ENCODE measurements at regions not wholly inside any gene's neighbourhood (a gene's known extent, or its start where the extent isn't known, plus 50 kb on each side); places are given as distances from the start of the nearest gene placed in this dataset.

DNA sequence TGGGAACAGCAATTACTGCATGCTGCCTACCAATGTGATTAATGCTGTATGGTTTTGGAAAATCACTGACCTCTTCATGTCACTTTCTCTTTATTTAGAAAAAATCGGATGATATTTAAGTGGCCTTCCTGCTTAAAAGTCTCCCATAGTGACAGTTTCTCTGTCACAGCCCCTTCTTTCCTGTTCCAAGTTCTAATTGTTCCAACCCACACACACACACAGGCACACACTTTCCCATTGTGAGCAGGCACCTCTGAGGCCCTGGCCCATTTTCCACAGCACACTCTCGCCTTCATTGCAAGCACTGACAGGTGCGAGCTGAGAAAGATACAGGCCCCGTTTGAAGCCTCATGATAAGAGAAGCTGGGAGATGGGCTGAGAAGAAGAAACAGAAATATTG is 505.9 kb downstream of the HS3ST4 start:
- Histone ChIP-seq H3K27ac (no peak overlapping the region), H3K27me3 (no peaks in the 10 kb centered on the region), H3K4me3 (no peak overlapping the region), H3K36me3 (no peaks in the 10 kb centered on the region), H3K9me3 (no peaks in the 10 kb centered on the region), H3K4me1 (no peaks in the 10 kb centered on the region)
- WGBS, 2 donors: 40 to 48% methylated on average over 4 of the region's 4 CpGs
- ATAC-seq (ENCODE audit: low FRiP score in 2 of 2) (no peak), DNase-seq (no peak)
- no peak for TF ChIP-seq EP300 (IDR thresholded peaks at IDR 0.05)
- no peak for TF ChIP-seq POLR2A (IDR thresholded peaks at IDR 0.05)
- TF ChIP-seq POLR2AphosphoS5 (IDR thresholded peaks at IDR 0.05): no peak
- TF ChIP-seq, protein P1, sequence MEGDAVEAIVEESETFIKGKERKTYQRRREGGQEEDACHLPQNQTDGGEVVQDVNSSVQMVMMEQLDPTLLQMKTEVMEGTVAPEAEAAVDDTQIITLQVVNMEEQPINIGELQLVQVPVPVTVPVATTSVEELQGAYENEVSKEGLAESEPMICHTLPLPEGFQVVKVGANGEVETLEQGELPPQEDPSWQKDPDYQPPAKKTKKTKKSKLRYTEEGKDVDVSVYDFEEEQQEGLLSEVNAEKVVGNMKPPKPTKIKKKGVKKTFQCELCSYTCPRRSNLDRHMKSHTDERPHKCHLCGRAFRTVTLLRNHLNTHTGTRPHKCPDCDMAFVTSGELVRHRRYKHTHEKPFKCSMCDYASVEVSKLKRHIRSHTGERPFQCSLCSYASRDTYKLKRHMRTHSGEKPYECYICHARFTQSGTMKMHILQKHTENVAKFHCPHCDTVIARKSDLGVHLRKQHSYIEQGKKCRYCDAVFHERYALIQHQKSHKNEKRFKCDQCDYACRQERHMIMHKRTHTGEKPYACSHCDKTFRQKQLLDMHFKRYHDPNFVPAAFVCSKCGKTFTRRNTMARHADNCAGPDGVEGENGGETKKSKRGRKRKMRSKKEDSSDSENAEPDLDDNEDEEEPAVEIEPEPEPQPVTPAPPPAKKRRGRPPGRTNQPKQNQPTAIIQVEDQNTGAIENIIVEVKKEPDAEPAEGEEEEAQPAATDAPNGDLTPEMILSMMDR (IDR thresholded peaks at IDR 0.05): no peak

DNA sequence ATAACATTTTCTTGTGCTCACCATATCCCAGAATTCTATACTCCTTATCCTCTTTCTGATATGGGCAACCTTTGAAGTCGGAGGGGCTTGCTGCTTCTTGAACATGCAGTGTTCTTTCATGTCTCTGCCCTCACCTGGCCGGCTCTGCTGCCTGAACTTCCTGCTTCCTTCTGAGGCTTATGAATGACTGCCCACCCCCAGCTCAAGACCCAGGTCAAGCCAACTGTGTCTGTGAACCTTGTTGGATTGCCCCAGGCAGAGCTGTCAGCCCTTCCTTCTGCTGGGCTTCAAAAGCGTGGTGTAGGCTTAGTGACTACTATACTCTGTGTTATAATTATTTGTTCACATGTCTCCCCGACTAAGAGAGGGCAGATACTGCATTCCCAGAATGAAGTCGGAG is 506.5 kb downstream of the HS3ST4 start:
- DNase-seq: no peak
- Histone ChIP-seq H3K9me3 (no peaks in the 10 kb centered on the region), H3K4me3 (no peak overlapping the region), H3K4me1 (no peaks in the 10 kb centered on the region), H3K27me3 (no peaks in the 10 kb centered on the region), H3K27ac (no peak overlapping the region), H3K36me3 (no peaks in the 10 kb centered on the region)
- no peak for ATAC-seq (ENCODE audit: low FRiP score in 2 of 2)
- TF ChIP-seq, protein P1 (IDR thresholded peaks at IDR 0.05): no peak
- TF ChIP-seq POLR2A (IDR thresholded peaks at IDR 0.05) (no peak), EP300 (IDR thresholded peaks at IDR 0.05) (no peak), POLR2AphosphoS5 (IDR thresholded peaks at IDR 0.05) (no peak)
- WGBS, 2 donors: 42 to 43% methylated on average over 5 of the region's 5 CpGs

DNA sequence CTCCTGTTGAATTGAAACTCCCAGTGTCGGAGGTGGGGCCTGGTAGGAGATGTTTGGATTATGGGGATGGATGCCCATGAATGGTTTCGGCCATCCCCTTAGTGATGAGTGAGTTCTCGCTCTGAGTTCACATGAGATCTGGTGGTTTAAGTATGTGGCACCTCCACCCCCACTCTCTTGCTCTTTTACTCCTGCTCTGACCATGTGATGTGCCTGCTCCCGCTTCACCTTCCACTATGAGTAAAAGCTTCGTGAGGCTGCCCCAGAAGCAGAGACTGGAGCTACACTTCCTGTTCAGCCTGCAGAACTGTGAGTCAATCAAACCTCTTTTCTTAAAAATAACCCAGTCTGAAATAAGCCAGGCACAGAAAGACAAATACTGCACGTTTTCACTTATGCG is 512.4 kb downstream of the HS3ST4 start:
- ATAC-seq (ENCODE audit: low FRiP score in 2 of 2) (no peak), DNase-seq (no peak)
- TF ChIP-seq, protein P1 (IDR thresholded peaks at IDR 0.05): no peak
- TF ChIP-seq POLR2AphosphoS5 (IDR thresholded peaks at IDR 0.05) (no peak), POLR2A (IDR thresholded peaks at IDR 0.05) (no peak), EP300 (IDR thresholded peaks at IDR 0.05) (no peak)
- H3K27me3 ChIP-seq: no peaks in the 10 kb centered on the region
- peaks cover 0 to 8% (median 0%) of the 10 kb centered on the region in 4 donors for H3K9me3 ChIP-seq
- H3K4me1 ChIP-seq: no peaks in the 10 kb centered on the region
- H3K4me3 ChIP-seq: no peak overlapping the region
- 74 to 81% methylated on average over 7 of the region's 7 CpGs for WGBS, 2 donors
- H3K27ac ChIP-seq: no peak overlapping the region
- no peaks in the 10 kb centered on the region for H3K36me3 ChIP-seq

DNA sequence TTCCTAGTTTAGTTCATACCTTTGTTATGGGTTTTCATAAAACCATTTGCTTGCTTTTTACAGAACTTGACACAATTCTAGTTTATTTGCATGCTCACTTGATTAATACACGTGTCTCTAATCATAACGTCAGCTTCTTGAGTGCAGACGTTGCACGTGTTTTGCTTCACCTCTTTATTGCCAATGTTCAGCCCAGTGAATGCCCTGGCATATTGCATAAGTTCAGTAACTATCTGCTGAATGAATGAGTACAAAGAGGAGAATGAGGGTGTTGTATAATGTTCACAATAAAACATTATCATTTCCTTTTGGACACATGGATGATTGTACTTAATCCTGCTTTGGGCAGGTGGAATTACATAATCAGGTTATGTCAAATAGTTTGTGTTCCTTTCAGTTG is 519.8 kb downstream of the HS3ST4 start:
- ATAC-seq (ENCODE audit: low FRiP score in 2 of 2) (no peak), DNase-seq (no peak)
- Histone ChIP-seq H3K27me3 (no peaks in the 10 kb centered on the region), H3K9me3 (peaks cover 0 to 7% (median 0%) of the 10 kb centered on the region in 4 donors), H3K4me3 (no peak overlapping the region), H3K36me3 (no peaks in the 10 kb centered on the region), H3K4me1 (no peaks in the 10 kb centered on the region), H3K27ac (no peak overlapping the region)
- TF ChIP-seq POLR2A (IDR thresholded peaks at IDR 0.05): no peak
- TF ChIP-seq, protein P1 (IDR thresholded peaks at IDR 0.05): no peak
- 60 to 63% methylated on average over 4 of the region's 4 CpGs for WGBS, 2 donors

DNA sequence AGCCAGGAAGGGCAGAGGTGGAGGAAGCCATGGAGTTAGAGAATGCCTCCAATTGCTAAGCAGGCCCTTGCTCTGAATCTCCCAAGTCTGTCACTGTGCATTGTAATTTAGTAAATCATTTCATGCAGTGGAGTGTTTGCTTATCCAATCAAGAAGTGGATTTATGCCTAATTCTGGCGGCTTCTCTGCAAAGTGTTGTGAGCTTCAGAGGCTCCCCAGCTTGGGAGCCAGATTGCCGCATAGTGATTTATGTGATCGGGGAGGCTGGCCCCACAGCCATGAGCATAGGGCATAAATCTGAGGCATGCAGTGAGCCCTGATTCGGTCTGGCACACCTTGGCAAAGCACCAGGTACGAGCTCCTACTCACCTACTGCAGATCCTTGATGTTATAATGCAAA is 520.8 kb downstream of the HS3ST4 start:
- DNase-seq (no peak), ATAC-seq (ENCODE audit: low FRiP score in 2 of 2) (no peak)
- Histone ChIP-seq H3K4me1 (no peaks in the 10 kb centered on the region), H3K27ac (no peak overlapping the region), H3K27me3 (no peaks in the 10 kb centered on the region), H3K4me3 (no peak overlapping the region), H3K36me3 (no peaks in the 10 kb centered on the region), H3K9me3 (peaks cover 0 to 3% (median 0%) of the 10 kb centered on the region in 4 donors)
- TF ChIP-seq POLR2AphosphoS5 (IDR thresholded peaks at IDR 0.05) (no peak), EP300 (IDR thresholded peaks at IDR 0.05) (no peak), POLR2A (IDR thresholded peaks at IDR 0.05) (no peak)
- TF ChIP-seq, protein P1 (IDR thresholded peaks at IDR 0.05): no peak
- WGBS, 2 donors: 60 to 71% methylated on average over 1 to 3 of the region's 5 CpGs

Measured in upper lobe of left lung (tissue), 6 donors.